ENCODE measurements at regions not wholly inside any gene's neighbourhood (a gene's known extent, or its start where the extent isn't known, plus 50 kb on each side); places are given as distances from the start of the nearest gene placed in this dataset.
"Not testable (repeated sequence)": the region's sequence is repeated elsewhere in the genome, so short reads cannot be mapped to it uniquely, and the experiment has no call there.

DNA sequence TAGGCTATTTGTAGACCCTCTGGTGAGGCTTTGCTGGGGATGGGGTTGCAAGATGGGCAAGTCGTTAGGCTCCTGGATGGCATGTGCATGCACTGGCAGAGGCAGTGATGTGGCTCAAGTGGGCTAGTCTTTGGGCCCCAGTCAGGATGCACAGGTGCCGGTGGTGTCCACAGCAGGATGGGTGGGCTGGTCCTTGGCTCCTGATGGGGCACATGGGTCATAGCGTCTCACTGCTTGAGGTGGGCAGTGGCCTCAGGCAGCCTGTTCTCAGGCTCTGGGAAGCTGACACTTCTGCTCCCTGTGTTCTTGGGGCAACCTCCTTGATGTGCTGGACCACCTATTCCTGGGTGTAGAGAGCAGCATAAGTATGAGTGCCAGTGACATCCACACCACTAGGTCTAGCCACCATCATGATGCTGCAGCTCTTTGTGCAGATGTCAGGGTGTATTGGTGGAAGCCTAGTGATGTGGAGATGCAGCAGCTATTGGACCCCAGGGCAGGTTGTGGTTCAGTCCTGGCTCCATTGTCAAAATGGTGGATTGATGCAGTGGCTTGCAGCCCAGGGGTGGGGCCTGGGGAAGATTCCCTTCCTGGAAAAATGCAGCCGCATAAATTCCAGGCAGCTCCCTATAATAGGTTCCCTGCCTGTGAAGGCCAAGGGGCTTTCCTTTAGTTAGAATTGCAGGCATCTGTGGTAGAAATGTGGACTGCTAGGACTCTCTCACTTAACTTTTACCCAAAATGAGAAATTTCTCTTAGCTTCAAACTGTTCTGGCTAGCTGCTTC lies 742.5 kb upstream of the MDGA2 start:
- no peak for DNase-seq (ENCODE audit: low spot score)

- DNase-seq (ENCODE audit: low spot score), result no peak
Measured at GRCh38 chr14:48401321-48401720, 725.9 kb upstream of the MDGA2 start.

GRCh38 chr14:48398675-48399282 lies 723.4 kb upstream of the MDGA2 start:
- DNase-seq (ENCODE audit: low spot score), result no peak

DNA sequence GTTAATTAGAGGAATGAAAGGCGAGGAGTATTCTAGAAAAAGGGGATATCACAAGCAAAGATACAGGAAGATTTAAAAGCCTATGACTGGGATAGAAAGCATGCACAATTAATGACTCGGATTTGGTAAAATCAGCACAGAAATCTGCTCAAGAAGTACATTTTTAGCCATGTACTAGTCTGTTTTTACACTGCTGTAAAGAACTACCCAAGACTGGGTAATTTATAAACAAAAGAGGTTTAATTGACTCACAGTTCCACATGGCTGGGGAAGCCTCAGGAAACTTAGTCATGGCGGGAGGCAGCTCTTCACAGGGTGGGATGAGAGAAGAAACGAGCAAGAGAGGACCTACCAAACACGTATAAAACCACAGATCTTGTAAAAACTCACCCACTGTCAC lies 716.3 kb upstream of the MDGA2 start:
- DNase-seq (ENCODE audit: low spot score), result no peak

DNA sequence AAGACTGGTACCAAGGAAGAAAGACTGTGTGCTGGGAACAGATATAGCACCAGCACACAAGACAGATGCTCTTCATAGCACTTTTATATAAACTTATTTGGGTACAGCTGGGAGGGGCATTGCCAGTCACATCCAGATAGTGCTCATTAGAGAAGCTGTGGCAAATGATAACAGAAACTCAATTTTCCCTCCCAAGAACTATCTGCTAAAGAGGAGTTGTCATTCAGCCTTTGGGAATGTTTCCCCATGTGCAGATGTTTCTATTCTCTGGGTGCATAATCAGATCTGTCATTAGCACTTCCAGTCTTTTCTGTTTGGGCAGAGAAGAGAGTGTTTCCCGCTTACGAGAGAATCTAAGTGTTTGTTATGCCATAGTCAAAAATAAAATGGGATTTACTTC lies 714.9 kb upstream of the MDGA2 start:
- no peak for DNase-seq (ENCODE audit: low spot score)

DNA sequence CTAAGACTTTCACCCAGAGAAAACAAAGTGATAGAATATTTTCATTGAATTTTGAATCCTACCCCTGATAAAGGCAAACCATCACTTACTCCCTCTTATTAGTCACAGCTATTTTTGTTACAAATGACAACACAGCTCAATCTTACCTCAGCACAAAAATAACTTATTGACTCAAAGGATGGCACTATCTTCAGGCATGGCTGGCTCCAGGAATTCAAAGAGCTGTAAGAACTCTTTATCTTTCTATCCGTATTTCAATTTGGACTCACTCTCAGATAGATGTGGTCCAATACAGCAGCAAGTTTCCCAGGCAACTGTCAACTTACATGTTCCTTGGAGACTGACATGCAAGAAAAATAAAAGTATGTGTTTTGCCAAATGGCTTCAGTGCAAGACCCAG lies 709.4 kb upstream of the MDGA2 start:
- no peak for DNase-seq (ENCODE audit: low spot score)

- DNase-seq (ENCODE audit: low spot score), result no peak
Measured at GRCh38 chr14:48382961-48383360, 707.6 kb upstream of the MDGA2 start.

DNA sequence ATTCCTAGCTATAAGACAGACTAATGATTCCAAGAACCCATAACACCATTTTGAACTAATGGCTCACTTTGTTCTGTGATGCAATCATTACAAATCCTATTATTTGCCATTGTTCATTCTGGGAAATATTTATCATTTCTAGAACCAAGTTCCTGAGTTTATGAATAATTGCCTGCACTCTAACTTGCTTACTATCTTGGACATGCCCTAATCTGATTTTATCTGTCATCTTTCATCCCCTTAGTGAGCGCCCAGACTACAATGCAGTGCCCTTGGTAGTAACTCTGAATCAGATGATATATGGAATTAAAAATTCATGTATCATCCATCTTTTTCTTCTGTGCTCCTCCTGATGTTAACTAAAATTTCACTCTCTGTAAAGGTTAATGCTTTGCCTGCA lies 703.1 kb upstream of the MDGA2 start:
- DNase-seq (ENCODE audit: low spot score), result no peak

GRCh38 chr14:48373981-48374380 lies 698.6 kb upstream of the MDGA2 start:
- DNase-seq (ENCODE audit: low spot score), result no peak

DNA sequence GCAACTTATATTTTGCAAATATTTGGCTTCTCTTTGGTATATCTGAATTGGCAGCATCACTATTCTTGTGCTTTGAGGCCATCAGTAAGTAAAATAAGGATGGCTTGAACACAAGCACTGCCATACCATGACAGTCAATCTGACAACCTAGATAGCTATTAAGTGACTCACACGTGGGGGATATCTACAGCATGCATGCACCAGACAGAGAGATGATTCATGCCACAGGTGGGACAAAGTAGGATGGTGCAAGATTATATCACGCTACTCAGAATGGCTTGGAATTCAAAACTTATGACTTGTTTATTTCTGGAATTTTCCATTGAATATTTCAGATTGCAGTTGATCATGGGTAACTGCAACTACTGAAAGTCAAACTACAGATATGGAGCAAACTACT lies 675.6 kb upstream of the MDGA2 start:
- no peak for DNase-seq (ENCODE audit: low spot score)

DNA sequence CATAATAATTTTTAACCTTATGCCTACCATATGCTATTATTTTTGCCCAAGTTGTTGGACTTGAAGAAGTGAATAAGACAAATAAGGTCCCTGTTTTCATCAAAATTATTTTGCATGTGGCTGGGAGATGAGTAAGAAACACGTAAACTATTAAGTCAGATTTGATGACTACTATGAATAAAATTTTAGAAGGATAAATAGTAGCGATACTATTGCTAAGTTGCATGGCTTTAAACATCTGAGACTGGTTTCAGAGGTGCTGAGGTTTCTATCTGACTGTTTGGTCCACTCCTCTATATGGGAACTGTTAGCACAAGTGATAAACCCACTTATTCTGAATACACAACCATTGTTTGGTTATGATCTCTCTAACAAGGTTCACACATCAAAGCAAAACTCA lies 674.3 kb upstream of the MDGA2 start:
- no peak for DNase-seq (ENCODE audit: low spot score)

DNA sequence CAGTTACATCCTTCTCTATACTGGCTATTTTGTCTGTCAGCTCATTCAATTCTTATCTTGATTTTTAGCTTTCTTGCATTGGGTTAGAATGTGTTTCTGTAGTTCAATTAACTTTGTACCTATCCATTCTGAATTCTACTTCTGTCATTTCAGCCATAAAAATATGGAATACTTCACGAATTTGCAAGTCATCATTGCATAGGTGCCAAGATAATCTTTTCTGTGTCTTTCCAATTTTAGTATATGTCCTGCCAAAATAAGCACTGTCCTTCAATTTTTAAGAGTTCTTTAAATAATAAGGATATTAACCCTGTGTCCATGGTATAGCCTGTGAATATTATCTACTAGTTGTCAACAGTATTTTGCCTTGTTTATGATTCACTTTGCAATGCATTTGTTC lies 665.7 kb upstream of the MDGA2 start:
- DNase-seq (ENCODE audit: low spot score), result no peak

- DNase-seq (ENCODE audit: low spot score), result no peak
Measured at GRCh38 chr14:48333221-48333920, 658.0 kb upstream of the MDGA2 start.

- DNase-seq (ENCODE audit: low spot score), result no peak
Measured at GRCh38 chr14:48331421-48331820, 656.0 kb upstream of the MDGA2 start.

DNA sequence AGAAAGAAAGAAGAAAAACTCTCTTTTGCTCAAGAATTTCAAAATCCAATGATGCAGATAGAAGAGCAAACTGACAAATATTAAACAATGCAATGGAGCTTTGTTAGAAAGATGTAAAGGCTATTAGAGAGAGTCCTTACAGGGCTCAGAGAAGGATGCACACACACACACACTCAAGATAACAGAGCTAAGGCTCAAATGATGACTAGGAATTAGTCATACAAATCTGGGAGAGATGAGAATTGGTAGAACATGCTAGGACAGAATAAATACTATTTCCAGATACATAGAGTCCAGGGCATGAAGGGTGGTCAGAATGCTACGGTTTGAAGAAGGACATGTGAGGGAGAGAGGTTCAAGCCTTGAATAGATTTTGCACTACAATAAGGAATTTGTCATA lies 650.1 kb upstream of the MDGA2 start:
- no peak for DNase-seq (ENCODE audit: low spot score)

DNA sequence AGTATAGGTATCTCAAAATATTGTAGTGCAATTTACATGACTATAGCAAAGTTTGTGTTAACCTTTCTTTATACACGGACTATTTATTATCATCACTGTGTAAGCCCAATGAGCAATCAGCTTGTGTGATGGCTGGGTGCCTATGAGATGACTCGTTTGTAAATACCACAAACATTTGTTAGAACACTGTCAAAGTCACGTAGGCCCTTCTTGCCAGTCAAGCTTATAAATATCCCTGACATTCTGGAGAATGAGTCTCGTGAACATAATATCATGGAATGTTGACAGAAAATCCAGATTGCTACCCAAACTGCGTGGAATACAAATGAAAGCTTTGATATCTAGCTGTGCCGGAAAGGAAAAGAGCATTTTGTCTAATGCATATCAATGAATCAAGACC lies 648.3 kb upstream of the MDGA2 start:
- no peak for DNase-seq (ENCODE audit: low spot score)

GRCh38 chr14:48319823-48320222 lies 644.4 kb upstream of the MDGA2 start:
- no peak for DNase-seq (ENCODE audit: low spot score)

DNA sequence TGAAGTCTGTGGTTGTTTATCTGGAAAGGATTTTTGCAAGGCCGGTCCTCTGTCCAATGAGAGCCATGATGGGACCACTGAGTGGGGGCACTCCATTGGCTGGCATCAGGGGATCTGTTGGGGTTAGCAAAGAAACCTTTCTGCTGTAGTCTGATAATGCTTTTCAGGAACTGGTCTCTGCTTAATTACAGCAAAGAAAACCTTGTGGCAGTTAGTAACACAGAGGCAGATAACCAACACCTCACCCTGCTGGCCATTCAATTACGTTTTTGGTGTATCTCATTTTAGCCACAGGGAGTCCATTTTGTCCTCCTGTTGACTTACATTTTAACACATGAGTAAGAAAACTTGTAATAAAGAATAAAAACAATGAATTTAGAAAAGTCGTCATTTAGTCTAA lies 629.3 kb upstream of the MDGA2 start:
- DNase-seq (ENCODE audit: low spot score), result no peak

DNA sequence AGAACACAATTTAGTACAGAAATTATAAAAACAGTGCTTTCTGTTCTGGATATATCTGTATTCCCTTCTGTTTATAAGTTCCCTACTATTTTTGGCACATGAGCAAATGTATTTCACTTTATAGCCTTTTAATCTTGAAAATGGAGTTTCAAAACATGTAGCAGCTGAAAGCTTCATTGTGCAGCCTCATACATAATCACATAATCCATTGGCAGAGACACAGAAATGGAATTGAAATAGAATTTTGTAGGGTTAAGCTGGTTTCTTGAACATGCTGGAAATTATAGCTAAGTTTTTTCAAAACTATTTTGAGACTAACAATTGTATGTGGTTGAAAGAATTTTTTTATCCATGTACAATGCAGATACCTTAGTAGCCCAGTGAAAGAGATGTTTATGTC lies 614.3 kb upstream of the MDGA2 start:
- DNase-seq (ENCODE audit: low spot score), result no peak

- DNase-seq (ENCODE audit: low spot score), result not testable (repeated sequence)
Measured at GRCh38 chr14:48285217-48285616, 609.8 kb upstream of the MDGA2 start.

- no peak for DNase-seq (ENCODE audit: low spot score)
Measured at GRCh38 chr14:48275301-48275700, 599.9 kb upstream of the MDGA2 start.

GRCh38 chr14:48274826-48275225 lies 599.4 kb upstream of the MDGA2 start:
- DNase-seq (ENCODE audit: low spot score), result no peak

GRCh38 chr14:48267926-48268325 lies 592.5 kb upstream of the MDGA2 start:
- DNase-seq (ENCODE audit: low spot score), result not testable (repeated sequence)

Measured in mucosa of gallbladder (tissue), 1 donor.